Body of pancreas (tissue), 4 donors: ENCODE measurements at regions not wholly inside any gene's neighbourhood (a gene's known extent, or its start where the extent isn't known, plus 50 kb on each side); places are given as distances from the start of the nearest gene placed in this dataset.

Experiments used
- ATAC-seq: fragments of 150-250 bp; one replicate; pipeline ENCODE4 v1.9.1; 2016
- DNase-seq, 4 donors: peaks; one replicate each; pipeline ENCODE4 v3.0.0-alpha.2; 2019
- H3K27ac ChIP-seq, 4 donors: fragments of 200-600 bp; sonication (generic); 1 replicate in 3 of 4; 2 replicates in 1 of 4; pipeline versions ENCODE4 v1.5.1 to v1.6.1; 2016 to 2019; ENCODE audit warnings: mild to moderate bottlenecking in 1 of 4, mixed read lengths in 1 of 4, moderate library complexity in 1 of 4
- H3K27me3 ChIP-seq, 2 donors: fragments of 200-600 bp; sonication (generic); one replicate each; pipeline ENCODE4 v1.6.0; 2016; ENCODE audit warnings: mild to moderate bottlenecking in 1 of 2
- H3K36me3 ChIP-seq, 2 donors: fragments of 200-600 bp; sonication (generic); replicated peaks in 1 of 2; 2 replicates each; pipeline ENCODE4 v1.5.1; 2016; ENCODE audit warnings: low read depth in 2 of 2; ENCODE audit not compliant: insufficient read depth in 1 of 2
- H3K4me1 ChIP-seq: fragments of 200-600 bp; sonication (generic); one replicate; pipeline ENCODE4 v1.6.0; 2016
- H3K4me3 ChIP-seq, 2 donors: fragments of 200-600 bp; sonication (generic); 1 replicate in 1 of 2; 2 replicates in 1 of 2; pipeline ENCODE4 v1.5.1; 2016 to 2019
- H3K9me3 ChIP-seq, 3 donors: fragments of 200-600 bp; sonication (generic); 1 replicate in 2 of 3; 2 replicates in 1 of 3; pipeline ENCODE4 v1.5.1; 2016
- POLR2A ChIP-seq, 3 donors: fragments of 450-650 bp; IDR thresholded peaks; one replicate each; pipeline ENCODE4 v1.6.1; 2016; ENCODE audit warnings: antibody characterized with exemption in 3 of 3, mild to moderate bottlenecking in 2 of 3
- WGBS, 2 donors: methylation state at CpG; one replicate each; pipeline ENCODE4 v1.1.5; 2017; 5-methylcytosine and 5-hydroxymethylcytosine counted together
- intact Hi-C: fragments of 100-400 bp; cut with DNase I; formaldehyde crosslinking; loops from one replicate; pipeline ENCODE4 v1.15.1; 2023
- TF ChIP-seq, protein P1 (sequence below), 7 experiments: fragments of 450-650 bp in 4 of 7; fragments of 200-600 bp in 3 of 7; sonication (generic) in 3 of 7; IDR thresholded peaks; one replicate each; pipeline ENCODE4 v1.5.1; 2016 to 2019; ENCODE audit warnings: antibody characterized with exemption in 7 of 7

DNA sequence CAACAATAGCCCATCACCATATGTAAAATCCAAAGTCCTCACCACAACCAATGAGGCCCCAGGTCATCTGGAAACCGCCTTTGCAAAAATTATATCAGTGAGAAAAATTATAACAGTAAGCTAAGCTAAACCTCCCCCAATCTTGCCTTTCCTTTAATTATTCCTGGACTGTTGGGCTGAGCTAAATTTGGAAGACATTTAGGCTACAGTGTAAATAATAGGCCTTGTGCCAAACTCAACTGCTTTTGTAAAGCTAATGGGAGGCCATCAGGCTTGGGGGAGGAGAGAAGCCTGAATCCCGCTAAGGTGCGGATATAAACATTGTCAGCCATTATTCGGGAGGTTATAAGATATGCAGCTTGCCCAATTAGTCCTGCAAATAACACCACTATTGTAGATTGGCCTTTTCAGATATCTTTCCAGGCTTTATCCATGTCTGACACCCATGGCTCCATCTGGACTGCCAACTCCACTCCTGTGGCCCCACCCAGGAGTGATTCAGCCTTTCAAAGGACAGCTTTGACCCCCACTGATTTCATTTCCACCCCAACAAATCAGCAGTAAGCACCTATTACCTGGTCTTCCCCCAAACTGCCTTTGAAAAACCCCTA, 53.0 kb upstream of the CA12 start:
- no peak overlapping the region for H3K4me3 ChIP-seq
- no peaks in the 10 kb centered on the region for H3K36me3 ChIP-seq
- no peaks in the 10 kb centered on the region for H3K9me3 ChIP-seq
- no peaks in the 10 kb centered on the region for H3K27me3 ChIP-seq
- no peak overlapping the region for H3K27ac ChIP-seq
- ATAC-seq (no peak), DNase-seq (no peak)
- WGBS, 2 donors, result 60 to 78% methylated on average over 4 of the region's 4 CpGs
- H3K4me1 ChIP-seq, result peaks cover 11% of the 10 kb centered on the region
- intact Hi-C loops, result no loop called here
- TF ChIP-seq, protein P1, sequence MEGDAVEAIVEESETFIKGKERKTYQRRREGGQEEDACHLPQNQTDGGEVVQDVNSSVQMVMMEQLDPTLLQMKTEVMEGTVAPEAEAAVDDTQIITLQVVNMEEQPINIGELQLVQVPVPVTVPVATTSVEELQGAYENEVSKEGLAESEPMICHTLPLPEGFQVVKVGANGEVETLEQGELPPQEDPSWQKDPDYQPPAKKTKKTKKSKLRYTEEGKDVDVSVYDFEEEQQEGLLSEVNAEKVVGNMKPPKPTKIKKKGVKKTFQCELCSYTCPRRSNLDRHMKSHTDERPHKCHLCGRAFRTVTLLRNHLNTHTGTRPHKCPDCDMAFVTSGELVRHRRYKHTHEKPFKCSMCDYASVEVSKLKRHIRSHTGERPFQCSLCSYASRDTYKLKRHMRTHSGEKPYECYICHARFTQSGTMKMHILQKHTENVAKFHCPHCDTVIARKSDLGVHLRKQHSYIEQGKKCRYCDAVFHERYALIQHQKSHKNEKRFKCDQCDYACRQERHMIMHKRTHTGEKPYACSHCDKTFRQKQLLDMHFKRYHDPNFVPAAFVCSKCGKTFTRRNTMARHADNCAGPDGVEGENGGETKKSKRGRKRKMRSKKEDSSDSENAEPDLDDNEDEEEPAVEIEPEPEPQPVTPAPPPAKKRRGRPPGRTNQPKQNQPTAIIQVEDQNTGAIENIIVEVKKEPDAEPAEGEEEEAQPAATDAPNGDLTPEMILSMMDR (IDR thresholded peaks at IDR 0.05), result no peak
- TF ChIP-seq POLR2A (IDR thresholded peaks at IDR 0.05), result no peak

DNA sequence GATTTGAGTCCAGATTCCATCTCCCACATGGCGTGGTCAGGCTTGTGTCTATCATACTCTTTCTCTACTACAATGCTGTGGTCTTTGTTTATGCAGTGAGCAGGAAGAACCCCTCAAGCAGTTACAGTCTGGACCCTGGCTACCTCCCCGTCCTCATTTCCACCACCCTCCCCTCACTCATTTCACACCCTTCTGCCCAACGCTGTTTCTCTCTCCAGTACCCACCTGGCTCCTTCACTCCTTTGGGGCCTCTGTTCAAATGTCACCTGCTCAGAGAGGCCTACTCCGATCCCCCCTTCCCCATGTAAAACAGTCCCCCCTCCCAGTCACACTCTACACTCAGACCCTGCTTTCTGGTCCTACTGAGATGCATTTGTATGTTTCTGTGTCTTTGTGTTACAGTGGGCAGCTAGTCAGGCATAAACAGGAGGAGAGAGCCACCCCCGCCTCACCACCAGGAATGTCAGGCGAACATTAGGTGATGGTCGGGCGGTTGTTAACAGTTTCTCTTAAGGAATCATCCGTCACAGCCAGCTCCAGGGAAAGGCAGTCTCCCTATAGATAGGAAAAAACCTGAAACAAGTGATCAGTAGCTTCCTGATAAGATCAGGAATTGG, 53.7 kb upstream of the CA12 start:
- H3K9me3 ChIP-seq, result no peaks in the 10 kb centered on the region
- no peaks in the 10 kb centered on the region for H3K27me3 ChIP-seq
- no peak for ATAC-seq
- 94 to 97% methylated on average over 9 of the region's 9 CpGs for WGBS, 2 donors
- no peaks in the 10 kb centered on the region for H3K36me3 ChIP-seq
- no peak for DNase-seq
- no peak overlapping the region for H3K4me3 ChIP-seq
- peaks cover 11% of the 10 kb centered on the region for H3K4me1 ChIP-seq
- intact Hi-C loops, result no loop called here
- no peak overlapping the region for H3K27ac ChIP-seq
- TF ChIP-seq, protein P1 (IDR thresholded peaks at IDR 0.05), result no peak
- no peak for TF ChIP-seq POLR2A (IDR thresholded peaks at IDR 0.05)

DNA sequence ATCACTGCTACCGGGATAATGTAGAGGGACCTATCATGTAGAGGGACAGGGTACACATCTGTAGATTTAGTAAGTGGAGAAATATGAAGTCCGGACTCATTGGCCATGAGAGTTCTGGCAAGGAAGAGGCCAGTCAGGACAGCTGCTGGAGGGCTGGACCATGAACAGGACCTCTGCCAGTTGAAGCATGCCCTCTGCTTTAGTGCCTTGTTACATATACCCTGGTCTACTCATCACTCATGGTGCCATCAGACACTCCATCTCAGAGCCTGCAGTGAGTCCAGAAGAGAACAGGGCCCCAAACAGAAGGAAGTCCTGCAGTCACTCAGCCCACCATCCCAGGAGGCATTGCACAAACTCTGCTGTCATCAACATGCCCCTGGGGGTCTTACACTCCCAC, 54.7 kb upstream of the CA12 start:
- H3K4me1 ChIP-seq, result peaks cover 11% of the 10 kb centered on the region
- peak overlapping the region in 1 of 4 donors; percentile 24 for H3K27ac ChIP-seq
- H3K36me3 ChIP-seq, result no peaks in the 10 kb centered on the region
- H3K27me3 ChIP-seq, result no peaks in the 10 kb centered on the region
- 69 to 88% methylated on average over 2 of the region's 2 CpGs for WGBS, 2 donors
- H3K4me3 ChIP-seq, result no peak overlapping the region
- DNase-seq (no peak), ATAC-seq (no peak)
- H3K9me3 ChIP-seq, result no peaks in the 10 kb centered on the region
- intact Hi-C loops, result no loop called here
- TF ChIP-seq POLR2A (IDR thresholded peaks at IDR 0.05), result no peak
- TF ChIP-seq, protein P1 (IDR thresholded peaks at IDR 0.05), result no peak

DNA sequence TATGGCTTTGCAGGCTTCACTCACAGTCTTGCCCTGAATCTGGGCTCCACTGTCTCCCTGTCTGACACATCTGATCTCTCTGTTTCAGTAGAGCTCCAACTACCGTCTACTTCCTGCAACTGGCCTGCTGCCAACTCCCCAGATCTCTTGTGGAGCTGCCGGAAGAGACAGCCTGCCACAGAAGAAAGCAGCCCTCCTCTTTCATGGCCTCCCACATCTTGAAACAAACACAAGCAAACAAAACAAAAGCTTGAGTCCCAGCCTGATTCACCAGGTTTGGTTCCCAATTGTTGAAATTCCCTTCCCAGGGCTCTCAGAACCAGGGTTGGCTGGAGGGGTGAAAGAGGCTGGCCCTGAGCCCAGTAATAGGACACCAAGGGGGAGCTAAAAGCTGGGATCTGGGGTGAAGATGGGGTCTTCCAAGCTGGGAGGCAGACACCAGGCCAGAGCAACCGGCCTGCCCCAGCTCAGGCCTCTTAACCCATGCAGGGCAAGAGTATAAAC, 55.3 kb upstream of the CA12 start:
- WGBS, 2 donors, result 26 to 32% methylated on average over 3 of the region's 3 CpGs
- DNase-seq (peak; percentile 57 to 85 (median 80)), ATAC-seq (peak; percentile 53)
- intact Hi-C loops, result no loop called here
- peak overlapping the region in 1 of 4 donors; percentile 24 for H3K27ac ChIP-seq
- H3K4me1 ChIP-seq, result peaks cover 11% of the 10 kb centered on the region
- H3K36me3 ChIP-seq, result no peaks in the 10 kb centered on the region
- no peaks in the 10 kb centered on the region for H3K9me3 ChIP-seq
- no peak overlapping the region for H3K4me3 ChIP-seq
- TF ChIP-seq, protein P1 (IDR thresholded peaks at IDR 0.05), result no peak
- TF ChIP-seq POLR2A (IDR thresholded peaks at IDR 0.05), result no peak
- no peaks in the 10 kb centered on the region for H3K27me3 ChIP-seq
